Left lobe of liver (tissue), 2 donors: ENCODE measurements at regions not wholly inside any gene's neighbourhood (a gene's known extent, or its start where the extent isn't known, plus 50 kb on each side); places are given as distances from the start of the nearest gene placed in this dataset.

Source experiments
- ATAC-seq: fragments of 200-7000 bp; cut with Tn5 transposase; one replicate; pipeline ENCODE4 v1.9.1; 2020; ENCODE audit warnings: mild to moderate bottlenecking, moderate library complexity
- DNase-seq: peaks from one replicate; pipeline ENCODE4 v3.0.0-alpha.2; 2020; ENCODE audit warnings: low spot score
- donor health status: DM: no; HTN: no; CAD: no; lungs with moderate emphysema.
- donor health status: DM: no; HTN: yes; CAD: no.

DNA sequence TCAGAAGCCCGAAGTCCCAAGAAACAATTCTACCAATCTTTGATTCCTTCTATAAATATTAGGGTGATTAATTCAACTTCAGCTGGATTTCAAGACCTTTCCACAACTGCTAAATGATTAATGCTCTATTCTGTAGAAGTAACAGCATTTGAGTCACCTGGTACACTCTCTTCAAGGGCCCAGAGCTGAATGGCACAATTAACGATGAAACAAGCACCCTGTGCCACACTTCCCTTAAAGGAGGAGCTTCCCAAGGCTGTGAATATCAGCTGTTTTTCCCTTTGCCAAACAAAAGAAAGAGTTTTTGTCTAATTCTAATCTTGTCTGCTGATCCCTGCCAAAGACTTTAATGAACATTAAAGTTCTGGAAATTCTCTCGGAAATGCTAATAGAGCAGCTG is 56.0 kb downstream of the BOD1L2 start:
- DNase-seq = no peak
- no peak for ATAC-seq

DNA sequence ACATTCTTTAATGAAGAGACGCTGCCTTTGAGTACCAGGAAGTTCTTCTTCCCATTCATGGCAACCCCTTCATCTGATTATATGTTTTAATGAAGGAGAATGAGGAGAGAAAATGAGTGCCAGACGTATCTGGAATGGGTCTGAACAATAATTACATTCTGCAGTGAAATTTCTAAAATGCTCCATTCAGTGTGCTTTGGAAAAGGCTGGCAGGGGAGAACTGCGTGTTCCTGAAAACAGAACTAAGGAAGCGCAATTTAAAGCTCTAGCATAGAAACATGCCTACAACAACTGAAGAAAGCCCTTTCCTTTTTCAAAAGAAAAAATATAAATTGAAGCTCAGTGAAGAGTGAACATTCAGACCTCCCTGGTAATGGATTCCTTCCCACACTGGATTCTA is 58.8 kb downstream of the BOD1L2 start:
- ATAC-seq = no peak
- DNase-seq = no peak

DNA sequence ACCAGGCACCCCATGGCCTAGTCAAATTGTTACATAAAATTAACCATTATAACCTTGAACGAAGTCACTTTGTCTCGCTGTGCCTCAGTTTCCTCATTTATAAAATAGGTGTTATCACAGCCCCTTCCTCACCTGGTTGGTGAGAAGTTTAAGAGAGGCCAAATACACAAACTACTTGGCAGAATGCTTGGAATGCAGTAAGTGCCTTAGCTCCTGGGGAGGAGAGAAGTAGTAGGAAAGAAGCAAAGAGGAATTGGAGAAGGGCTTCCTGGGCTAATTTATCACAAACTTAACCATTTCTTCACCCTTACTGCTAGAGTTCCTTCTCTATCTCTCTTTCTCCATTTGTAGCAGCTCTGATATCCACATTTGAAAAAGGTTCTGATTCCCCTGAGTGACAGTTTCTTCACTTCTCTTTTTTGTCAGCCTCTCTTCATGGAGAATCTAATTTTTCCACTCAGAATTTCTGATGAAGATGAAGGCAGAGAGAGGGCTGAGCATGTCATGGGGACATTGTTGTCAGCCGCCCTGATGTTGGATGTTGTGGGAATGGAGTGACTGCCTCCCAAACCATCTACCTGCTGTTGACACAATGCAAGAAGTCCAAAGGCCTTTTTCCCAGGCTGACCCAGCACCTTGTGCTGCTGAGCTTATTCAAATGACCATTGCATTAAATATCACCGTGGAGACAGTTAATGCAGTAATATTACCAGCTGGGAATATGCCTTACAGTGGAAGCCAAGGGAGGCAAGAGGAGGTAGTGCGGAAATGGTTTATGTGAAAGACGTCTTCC is 60.4 kb downstream of the BOD1L2 start:
- ATAC-seq (peak; percentile 57), DNase-seq (no peak)

DNA sequence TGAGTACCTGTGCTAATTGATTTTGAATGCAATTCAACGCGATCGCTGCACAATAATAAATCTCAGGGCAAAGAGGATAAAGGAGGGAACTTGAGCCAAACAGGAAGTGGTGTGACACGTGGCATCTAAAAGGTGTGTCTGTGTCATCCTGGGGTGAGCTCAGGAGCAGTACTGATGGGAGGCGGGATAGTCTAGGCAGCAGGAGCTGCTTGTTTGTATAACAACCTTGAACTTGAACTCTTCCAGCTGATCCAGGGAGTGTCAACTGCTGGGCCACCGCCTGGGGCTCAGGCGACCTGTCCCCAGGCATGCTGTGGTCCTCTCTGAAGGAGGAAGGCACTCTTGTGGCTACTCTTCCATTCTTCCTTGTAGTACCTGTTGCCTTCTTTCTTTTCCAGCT is 61.2 kb downstream of the BOD1L2 start:
- DNase-seq (no peak), ATAC-seq (no peak)

DNA sequence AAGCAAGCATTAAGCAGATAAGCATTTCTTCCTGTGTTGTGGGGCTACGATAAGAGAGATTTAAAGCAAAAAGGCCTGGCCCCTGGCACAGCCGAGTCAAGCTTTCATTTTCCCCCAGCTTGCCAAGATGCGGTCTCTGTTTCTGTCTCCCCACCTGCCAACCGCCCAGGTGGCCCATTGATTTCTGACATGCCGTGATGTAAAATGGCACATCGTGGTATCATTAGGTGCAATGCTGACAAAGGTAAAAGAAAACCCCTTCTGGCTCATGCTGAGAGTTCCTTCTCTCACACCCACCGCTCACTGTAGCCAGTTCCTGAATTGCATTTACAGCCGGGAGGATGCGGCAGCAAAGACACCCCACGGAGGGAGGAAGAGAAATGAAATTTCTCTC is 62.8 kb downstream of the BOD1L2 start:
- ATAC-seq (no peak), DNase-seq (no peak)

- peak; percentile 70 for ATAC-seq
- no peak for DNase-seq
Measured at GRCh38 chr18:57210107-57210715, 63.3 kb downstream of the BOD1L2 start.

- peak; percentile 49 for ATAC-seq
- no peak for DNase-seq
Measured at GRCh38 chr18:57210716-57211411, 64.0 kb downstream of the BOD1L2 start.

DNA sequence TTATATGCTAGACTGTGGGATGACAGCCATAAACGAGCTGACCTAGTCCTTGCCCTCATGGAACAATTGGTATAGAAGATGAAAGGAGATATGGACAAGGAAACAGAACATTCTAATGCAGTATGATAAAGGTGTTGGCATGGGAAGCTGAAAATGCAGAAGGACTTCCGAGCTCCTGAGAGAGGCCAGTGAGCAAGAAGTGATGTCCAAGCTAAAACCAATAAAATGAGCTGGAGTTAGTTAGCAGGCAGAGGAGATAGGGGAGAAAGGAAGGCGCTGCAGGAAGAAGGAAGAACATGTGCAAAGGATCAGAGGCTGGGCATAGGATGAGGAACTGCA is 64.5 kb downstream of the BOD1L2 start:
- no peak for ATAC-seq
- no peak for DNase-seq

- ATAC-seq (no peak), DNase-seq (no peak)
Measured at GRCh38 chr18:57211776-57212175, 64.9 kb downstream of the BOD1L2 start.

- no peak for DNase-seq
Measured at GRCh38 chr18:57212678-57213077, 65.8 kb downstream of the BOD1L2 start.

DNA sequence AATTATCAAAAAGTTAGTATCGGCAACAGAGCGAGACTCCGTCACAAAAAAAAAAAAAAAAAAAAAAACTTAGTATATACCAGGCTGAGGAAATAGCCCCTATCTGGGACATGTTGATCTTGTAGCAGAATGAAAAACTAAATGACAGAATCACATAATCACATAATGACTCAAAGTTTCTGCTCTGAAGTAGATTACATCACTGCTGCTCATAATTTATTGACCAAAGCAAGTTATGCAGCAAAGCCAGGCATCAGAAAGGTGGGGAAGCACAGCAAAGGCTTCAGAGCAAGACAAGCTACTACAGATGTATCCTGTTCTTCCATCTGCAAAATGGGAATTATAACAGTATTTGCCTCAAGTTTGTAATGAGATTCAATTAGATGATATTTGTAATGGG is 68.1 kb downstream of the BOD1L2 start:
- ATAC-seq (no peak), DNase-seq (no peak)

More at GRCh38 chr18:57212678-57213077, 65.8 kb downstream of the BOD1L2 start:
- ATAC-seq = no peak

DNA sequence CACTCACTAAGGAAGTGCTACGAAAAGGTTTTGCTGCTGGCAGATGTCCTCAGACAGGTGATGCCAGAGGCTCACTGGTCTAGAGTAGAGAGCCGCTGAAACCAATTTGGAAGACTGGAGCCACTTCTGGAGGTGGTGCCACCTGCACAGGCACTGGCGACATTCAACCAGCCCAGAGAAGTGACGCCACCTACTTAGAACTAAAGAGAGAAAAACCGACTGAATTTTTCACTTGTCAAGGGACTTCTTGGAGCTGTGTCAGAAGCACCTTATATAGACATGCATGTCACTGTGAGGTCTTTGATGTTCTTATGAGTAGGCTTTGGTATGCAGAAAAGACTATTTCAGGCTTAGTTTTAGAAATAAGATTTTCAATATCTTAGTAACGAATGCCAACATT is 71.4 kb downstream of the BOD1L2 start:
- ATAC-seq = no peak
- DNase-seq = no peak

DNA sequence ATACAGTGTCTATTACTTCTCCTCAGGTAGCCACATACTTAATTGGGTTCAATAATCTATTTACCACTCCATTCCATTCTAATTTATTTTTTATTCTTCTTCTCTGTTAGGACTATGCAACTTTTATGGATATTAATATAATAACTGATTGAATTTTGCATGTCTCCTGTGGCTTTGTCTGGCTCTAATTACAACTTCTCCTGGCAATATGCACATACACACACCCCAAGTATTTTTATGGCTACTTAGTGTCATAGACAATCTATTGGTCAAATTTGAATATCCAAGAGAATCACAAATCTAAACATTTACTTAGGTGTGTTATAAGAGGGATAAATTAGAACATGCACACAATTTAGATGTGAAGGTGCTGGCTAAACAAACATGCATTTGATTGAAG is 73.1 kb downstream of the BOD1L2 start:
- ATAC-seq = no peak

GRCh38 chr18:57220480-57220879 is 73.6 kb downstream of the BOD1L2 start:
- ATAC-seq = no peak
- no peak for DNase-seq

More for the DNA sequence above, 73.1 kb downstream of the BOD1L2 start:
- no peak for DNase-seq

GRCh38 chr18:57220930-57221483 is 74.1 kb downstream of the BOD1L2 start:
- DNase-seq = no peak

GRCh38 chr18:57223144-57223870 is 76.4 kb downstream of the BOD1L2 start:
- no peak for ATAC-seq

More at GRCh38 chr18:57220930-57221483, 74.1 kb downstream of the BOD1L2 start:
- no peak for ATAC-seq

DNA sequence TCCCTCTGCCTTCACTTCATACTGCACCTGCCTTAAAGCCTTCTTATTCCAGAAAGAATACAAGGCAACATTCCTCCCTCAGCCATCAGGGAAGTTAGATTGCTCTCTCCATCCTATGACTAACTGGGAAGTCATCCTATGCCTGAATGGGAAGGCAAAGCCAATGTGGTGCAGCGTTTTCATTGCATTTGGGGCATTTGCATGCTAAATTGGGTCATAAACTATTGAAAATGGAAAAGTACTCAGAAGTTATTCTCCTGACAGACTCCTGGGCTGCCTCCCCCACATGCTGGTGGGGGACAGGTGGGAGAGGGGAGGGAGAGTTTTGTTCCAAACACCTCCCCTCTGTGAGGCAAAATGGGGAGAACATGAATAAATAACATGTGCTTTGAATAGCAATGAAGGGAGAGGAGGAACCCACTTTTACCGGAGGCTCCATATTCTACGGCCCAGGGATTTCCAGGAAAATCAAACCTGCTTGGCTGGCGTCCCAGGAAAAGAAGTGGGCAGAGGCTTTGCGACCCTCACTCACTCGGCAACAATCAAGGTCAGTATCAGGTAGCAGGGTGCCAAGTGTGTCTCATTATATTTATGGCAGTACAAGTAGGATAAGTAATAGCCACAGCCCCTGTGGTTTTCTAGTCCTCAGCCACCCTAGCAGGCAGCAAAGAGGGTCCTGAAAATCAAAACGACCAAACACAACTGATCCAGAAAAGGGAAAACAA is 84.1 kb downstream of the BOD1L2 start:
- no peak for ATAC-seq
- DNase-seq = no peak

More at GRCh38 chr18:57223144-57223870, 76.4 kb downstream of the BOD1L2 start:
- no peak for DNase-seq

- no peak for ATAC-seq
- no peak for DNase-seq
Measured at GRCh38 chr18:57231864-57232263, 85.0 kb downstream of the BOD1L2 start.

DNA sequence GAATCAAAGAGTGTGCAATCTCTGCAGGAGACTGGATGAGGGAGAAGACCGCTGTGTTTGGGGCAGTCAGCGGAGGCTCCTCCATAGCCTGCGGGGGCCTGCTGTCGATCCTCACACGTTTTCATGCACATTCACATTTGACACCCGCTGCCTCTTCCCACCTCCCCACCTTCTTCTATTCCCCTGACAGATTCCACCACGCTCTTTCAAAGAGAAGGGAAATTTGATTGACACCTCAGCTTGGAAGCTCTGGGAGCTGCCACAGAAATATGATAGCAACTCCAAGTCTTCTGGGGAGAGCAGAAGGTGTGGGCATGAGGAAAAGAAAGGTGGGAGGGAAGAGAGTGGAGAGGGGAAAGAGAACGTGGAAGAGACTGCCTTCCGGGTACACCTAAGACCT is 87.5 kb downstream of the BOD1L2 start:
- no peak for DNase-seq
- ATAC-seq = no peak

DNA sequence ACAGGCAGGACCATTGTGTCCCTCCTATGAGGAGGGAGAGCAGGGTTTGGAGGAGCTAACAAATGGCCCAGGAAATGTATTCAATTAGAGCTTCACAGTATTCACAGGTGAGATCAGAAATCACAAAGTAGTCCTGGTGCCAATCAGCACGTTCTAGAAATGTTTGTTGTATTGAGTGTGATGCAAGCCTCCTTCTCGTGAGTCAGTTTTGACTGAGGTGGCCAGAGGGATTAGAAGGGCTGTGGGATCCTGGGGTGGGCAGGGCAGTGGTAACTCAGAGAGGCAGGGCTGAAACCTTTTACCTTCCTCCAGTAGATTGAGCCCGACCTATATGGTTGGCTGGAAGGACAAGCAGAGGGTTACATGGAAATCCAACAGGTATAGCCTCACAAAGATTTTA is 95.0 kb downstream of the BOD1L2 start:
- DNase-seq (no peak), ATAC-seq (peak; percentile 51)
